ENCODE measurements at regions not wholly inside any gene's neighbourhood (a gene's known extent, or its start where the extent isn't known, plus 50 kb on each side); places are given as distances from the start of the nearest gene placed in this dataset.
"Not testable (repeated sequence)": the region's sequence is repeated elsewhere in the genome, so short reads cannot be mapped to it uniquely, and the experiment has no call there.

- H3K36me3 Mint-ChIP-seq (ENCODE audit: low read depth) = no peaks in the 10 kb centered on the region
- H3K27ac Mint-ChIP-seq = no peak overlapping the region
- peaks cover 33% of the 10 kb centered on the region for H3K27me3 Mint-ChIP-seq (ENCODE audit: insufficient read depth)
- no peaks in the 10 kb centered on the region for H3K9me3 Mint-ChIP-seq
- peak; percentile 38 for TF ChIP-seq CTCF (IDR thresholded peaks at IDR 0.05)
- H3K4me1 Mint-ChIP-seq (ENCODE audit: low read depth) = peaks cover 7% of the 10 kb centered on the region
- no peak overlapping the region for H3K4me3 Mint-ChIP-seq
- DNase-seq = peak; percentile 28
These were observed 51.8 kb upstream of the CHST3 start for GRCh38 chr10:71912431-71912830.

- H3K27me3 Mint-ChIP-seq (ENCODE audit: insufficient read depth) = peaks cover 34% of the 10 kb centered on the region
- no peaks in the 10 kb centered on the region for H3K36me3 Mint-ChIP-seq (ENCODE audit: low read depth)
- H3K9me3 Mint-ChIP-seq = no peaks in the 10 kb centered on the region
- no peak overlapping the region for H3K27ac Mint-ChIP-seq
- no peak for TF ChIP-seq CTCF (IDR thresholded peaks at IDR 0.05)
- peaks cover 7% of the 10 kb centered on the region for H3K4me1 Mint-ChIP-seq (ENCODE audit: low read depth)
- no peak for DNase-seq
- H3K4me3 Mint-ChIP-seq = no peak overlapping the region
These were observed 52.8 kb upstream of the CHST3 start for GRCh38 chr10:71911296-71911953.

- TF ChIP-seq CTCF (IDR thresholded peaks at IDR 0.05) = no peak
- peaks cover 7% of the 10 kb centered on the region for H3K4me1 Mint-ChIP-seq (ENCODE audit: low read depth)
- no peaks in the 10 kb centered on the region for H3K36me3 Mint-ChIP-seq (ENCODE audit: low read depth)
- H3K4me3 Mint-ChIP-seq = no peak overlapping the region
- H3K27ac Mint-ChIP-seq = no peak overlapping the region
- DNase-seq = no peak
- H3K27me3 Mint-ChIP-seq (ENCODE audit: insufficient read depth) = peaks cover 37% of the 10 kb centered on the region
- no peaks in the 10 kb centered on the region for H3K9me3 Mint-ChIP-seq
These were observed 54.7 kb upstream of the CHST3 start for GRCh38 chr10:71909399-71910083.

GRCh38 chr10:71908998-71909397, 55.2 kb upstream of the CHST3 start:
- no peak for DNase-seq
- H3K27me3 Mint-ChIP-seq (ENCODE audit: insufficient read depth) = peaks cover 37% of the 10 kb centered on the region
- H3K4me3 Mint-ChIP-seq = no peak overlapping the region
- peaks cover 7% of the 10 kb centered on the region for H3K4me1 Mint-ChIP-seq (ENCODE audit: low read depth)
- no peaks in the 10 kb centered on the region for H3K9me3 Mint-ChIP-seq
- no peak for TF ChIP-seq CTCF (IDR thresholded peaks at IDR 0.05)
- H3K36me3 Mint-ChIP-seq (ENCODE audit: low read depth) = no peaks in the 10 kb centered on the region
- H3K27ac Mint-ChIP-seq = no peak overlapping the region

GRCh38 chr10:71905164-71905563, 54.1 kb upstream of the PSAP start:
- Mint-ChIP-seq H3K4me3 (no peak overlapping the region), H3K36me3 (ENCODE audit: low read depth) (no peaks in the 10 kb centered on the region), H3K27ac (no peak overlapping the region), H3K4me1 (ENCODE audit: low read depth) (peaks cover 6% of the 10 kb centered on the region), H3K27me3 (ENCODE audit: insufficient read depth) (peaks cover 29% of the 10 kb centered on the region), H3K9me3 (no peaks in the 10 kb centered on the region)
- DNase-seq = no peak
- no peak for TF ChIP-seq CTCF (IDR thresholded peaks at IDR 0.05)

- peak; percentile 27 for DNase-seq
- not testable (repeated sequence) for H3K4me1 Mint-ChIP-seq (ENCODE audit: low read depth); H3K9me3 Mint-ChIP-seq; H3K36me3 Mint-ChIP-seq (ENCODE audit: low read depth)
- H3K4me3 Mint-ChIP-seq = peak overlapping the region; percentile 30; the same call in 1 of the 2 replicates
- H3K27me3 Mint-ChIP-seq (ENCODE audit: insufficient read depth) = peaks cover 17% of the 10 kb centered on the region
- H3K27ac Mint-ChIP-seq = peak overlapping the region; percentile 53; the same call in 1 of the 2 replicates
These were observed 52.7 kb upstream of the PSAP start for GRCh38 chr10:71903636-71904250.

Measured in HFFc6 (cell line).